ENCODE measurements at regions not wholly inside any gene's neighbourhood (a gene's known extent, or its start where the extent isn't known, plus 50 kb on each side); places are given as distances from the start of the nearest gene placed in this dataset.

DNA sequence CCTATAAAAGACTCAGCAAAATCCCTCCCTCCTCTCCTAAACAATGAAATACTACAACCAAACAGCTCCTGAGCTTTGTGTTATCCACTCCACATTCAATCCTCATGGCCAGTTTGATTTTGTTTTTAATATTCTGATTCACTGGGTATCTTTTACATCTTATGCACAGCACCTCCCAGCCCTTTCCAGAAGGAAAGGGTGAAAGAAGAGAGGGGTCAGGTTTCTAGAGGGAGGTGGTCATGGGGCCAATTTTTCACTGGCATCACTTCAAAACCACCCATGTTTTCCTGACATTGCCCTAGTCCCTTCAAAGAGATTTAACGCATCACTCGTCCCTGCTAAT is 315.6 kb downstream of the LPIN1 start:
- TF ChIP-seq, protein P1, sequence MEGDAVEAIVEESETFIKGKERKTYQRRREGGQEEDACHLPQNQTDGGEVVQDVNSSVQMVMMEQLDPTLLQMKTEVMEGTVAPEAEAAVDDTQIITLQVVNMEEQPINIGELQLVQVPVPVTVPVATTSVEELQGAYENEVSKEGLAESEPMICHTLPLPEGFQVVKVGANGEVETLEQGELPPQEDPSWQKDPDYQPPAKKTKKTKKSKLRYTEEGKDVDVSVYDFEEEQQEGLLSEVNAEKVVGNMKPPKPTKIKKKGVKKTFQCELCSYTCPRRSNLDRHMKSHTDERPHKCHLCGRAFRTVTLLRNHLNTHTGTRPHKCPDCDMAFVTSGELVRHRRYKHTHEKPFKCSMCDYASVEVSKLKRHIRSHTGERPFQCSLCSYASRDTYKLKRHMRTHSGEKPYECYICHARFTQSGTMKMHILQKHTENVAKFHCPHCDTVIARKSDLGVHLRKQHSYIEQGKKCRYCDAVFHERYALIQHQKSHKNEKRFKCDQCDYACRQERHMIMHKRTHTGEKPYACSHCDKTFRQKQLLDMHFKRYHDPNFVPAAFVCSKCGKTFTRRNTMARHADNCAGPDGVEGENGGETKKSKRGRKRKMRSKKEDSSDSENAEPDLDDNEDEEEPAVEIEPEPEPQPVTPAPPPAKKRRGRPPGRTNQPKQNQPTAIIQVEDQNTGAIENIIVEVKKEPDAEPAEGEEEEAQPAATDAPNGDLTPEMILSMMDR (IDR thresholded peaks at IDR 0.05), result no peak
- TF ChIP-seq POLR2A (IDR thresholded peaks at IDR 0.05), result no peak
